Suprapubic skin (tissue), 4 donors: ENCODE measurements at regions not wholly inside any gene's neighbourhood (a gene's known extent, or its start where the extent isn't known, plus 50 kb on each side); places are given as distances from the start of the nearest gene placed in this dataset.
"Not testable (repeated sequence)": the region's sequence is repeated elsewhere in the genome, so short reads cannot be mapped to it uniquely, and the experiment has no call there.

Source experiments
- CTCF ChIP-seq, 2 donors: fragments of 200-600 bp in 1 of 2; fragments of 450-650 bp in 1 of 2; sonication (generic) in 1 of 2; IDR thresholded peaks; one replicate each; pipeline ENCODE4 v1.5.1; 2016 to 2019; ENCODE audit warnings: antibody characterized with exemption in 2 of 2, mild to moderate bottlenecking in 1 of 2, moderate library complexity in 1 of 2
- POLR2A ChIP-seq, 2 donors: fragments of 450-650 bp; IDR thresholded peaks; one replicate each; pipeline ENCODE4 v1.6.1; 2017; ENCODE audit warnings: antibody characterized with exemption in 2 of 2, mild to moderate bottlenecking in 2 of 2, moderate library complexity in 2 of 2
- POLR2AphosphoS5 ChIP-seq, 3 donors: sonication (generic); formaldehyde crosslinking; IDR thresholded peaks; one replicate each; pipeline ENCODE4 v1.6.1; 2017; ENCODE audit warnings: antibody characterized with exemption in 3 of 3

- not testable (repeated sequence) for TF ChIP-seq CTCF, POLR2A, POLR2AphosphoS5 (IDR thresholded peaks at IDR 0.05)
These were observed 155.1 kb upstream of the RXFP2 start for GRCh38 chr13:31584221-31584620.
